Fibroblast of lung (primary cell): ENCODE measurements at regions not wholly inside any gene's neighbourhood (a gene's known extent, or its start where the extent isn't known, plus 50 kb on each side); places are given as distances from the start of the nearest gene placed in this dataset.

Experiments
- DNase-seq, 2 donors: peaks; one replicate each; pipeline versions ENCODE4 v3.0.0 to v3.0.0-alpha.2; 2010; ENCODE audit warnings: low read depth in 2 of 2
- H2AFZ ChIP-seq: 2 replicates; pipeline ENCODE4 v1.5.1; 2012; ENCODE audit warnings: low read length, control low read depth, inconsistent platforms
- H3K27ac ChIP-seq: 2 replicates; pipeline ENCODE4 v1.5.1; 2011; ENCODE audit warnings: low read length, control low read depth; ENCODE audit not compliant: insufficient read depth
- H3K27me3 ChIP-seq: 2 replicates; pipeline ENCODE4 v1.5.1; 2011; ENCODE audit warnings: mild to moderate bottlenecking, low read length; ENCODE audit not compliant: control insufficient read depth, insufficient read depth
- H3K36me3 ChIP-seq: 2 replicates; pipeline ENCODE4 v1.5.1; 2011; ENCODE audit warnings: low read length; ENCODE audit not compliant: control insufficient read depth, insufficient read depth
- H3K4me1 ChIP-seq: 2 replicates; pipeline ENCODE4 v1.5.1; 2011; ENCODE audit warnings: low read length; ENCODE audit not compliant: control insufficient read depth, insufficient read depth; ENCODE audit errors: extremely low read depth
- H3K4me2 ChIP-seq: 2 replicates; pipeline ENCODE4 v1.5.1; 2011; ENCODE audit warnings: low read length, control low read depth; ENCODE audit not compliant: insufficient read depth; ENCODE audit errors: extremely low read depth
- H3K4me3 ChIP-seq, 4 experiments: fragments of 200-600 bp in 1 of 4; sonication (generic) in 1 of 4; replicated peaks in 1 of 4; 2 replicates each; pipeline ENCODE4 v1.5.1; 2011 to 2016; ENCODE audit warnings: low read length in 4 of 4, low read depth in 3 of 4, mild to moderate bottlenecking in 3 of 4, control low read depth in 2 of 4, inconsistent platforms in 1 of 4, mixed read lengths in 1 of 4; ENCODE audit not compliant: insufficient read depth in 1 of 4; ENCODE audit errors: control extremely low read depth in 1 of 4
- H3K79me2 ChIP-seq: 2 replicates; pipeline ENCODE4 v1.5.1; 2012; ENCODE audit warnings: mild to moderate bottlenecking, low read length, inconsistent platforms; ENCODE audit not compliant: control insufficient read depth, insufficient read depth
- H3K9ac ChIP-seq: 2 replicates; pipeline ENCODE4 v1.5.1; 2011; ENCODE audit warnings: mild to moderate bottlenecking, low read length, control low read depth; ENCODE audit not compliant: insufficient read depth
- H3K9me3 ChIP-seq: 2 replicates; pipeline ENCODE4 v1.5.1; 2012; ENCODE audit warnings: low read depth, low read length; ENCODE audit not compliant: control insufficient read depth, insufficient read depth
- H4K20me1 ChIP-seq: 2 replicates; pipeline ENCODE4 v1.5.1; 2011; ENCODE audit warnings: low read length; ENCODE audit not compliant: control insufficient read depth, insufficient read depth; ENCODE audit errors: extremely low read depth
- EZH2 ChIP-seq: IDR thresholded peaks from 2 replicates; pipeline ENCODE4 v1.5.1; 2012; ENCODE audit warnings: low read length, control low read depth, mild to moderate bottlenecking; ENCODE audit errors: missing control alignments
- TF ChIP-seq, protein P1 (sequence below), 2 donors: IDR thresholded peaks in 1 of 2; conservative IDR thresholded peaks in 1 of 2; 1 replicate in 1 of 2; 2 replicates in 1 of 2; pipeline ENCODE4 v1.5.1; 2011 to 2012; ENCODE audit warnings: low read length in 2 of 2, control low read depth in 1 of 2, inconsistent platforms in 1 of 2, low read depth in 1 of 2, mild to moderate bottlenecking in 1 of 2

DNA sequence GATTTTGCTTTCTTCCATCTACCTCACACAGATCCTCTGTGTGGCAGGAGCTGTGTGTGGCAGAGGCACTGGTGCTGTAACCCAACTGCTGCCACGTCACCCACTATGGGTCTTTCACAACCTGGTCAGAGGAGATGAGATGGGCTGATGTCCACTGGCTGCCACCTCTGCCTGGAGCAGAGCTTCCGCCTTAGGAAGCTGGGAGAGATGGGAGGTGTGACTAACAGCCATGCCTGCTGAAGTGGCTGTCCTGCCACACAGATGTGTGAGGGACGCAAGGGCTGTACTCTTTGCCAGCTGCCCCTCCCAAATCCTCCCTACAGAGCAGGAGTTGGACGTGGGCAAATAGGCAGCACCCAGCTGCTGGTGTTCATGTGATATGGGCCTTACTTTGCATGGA is 329.5 kb downstream of the GABRB3 start:
- no peak overlapping the region for H3K4me2 ChIP-seq
- no peaks in the 10 kb centered on the region for H3K36me3 ChIP-seq
- no peak for DNase-seq
- no peak overlapping the region for H2AFZ ChIP-seq
- H3K9ac ChIP-seq = no peak overlapping the region
- no peaks in the 10 kb centered on the region for H3K4me1 ChIP-seq
- no peaks in the 10 kb centered on the region for H3K79me2 ChIP-seq
- no peak overlapping the region for H3K27ac ChIP-seq
- no peaks in the 10 kb centered on the region for H3K27me3 ChIP-seq
- no peaks in the 10 kb centered on the region for H3K9me3 ChIP-seq
- H3K4me3 ChIP-seq = no peak overlapping the region
- no peaks in the 10 kb centered on the region for H4K20me1 ChIP-seq
- TF ChIP-seq, protein P1, sequence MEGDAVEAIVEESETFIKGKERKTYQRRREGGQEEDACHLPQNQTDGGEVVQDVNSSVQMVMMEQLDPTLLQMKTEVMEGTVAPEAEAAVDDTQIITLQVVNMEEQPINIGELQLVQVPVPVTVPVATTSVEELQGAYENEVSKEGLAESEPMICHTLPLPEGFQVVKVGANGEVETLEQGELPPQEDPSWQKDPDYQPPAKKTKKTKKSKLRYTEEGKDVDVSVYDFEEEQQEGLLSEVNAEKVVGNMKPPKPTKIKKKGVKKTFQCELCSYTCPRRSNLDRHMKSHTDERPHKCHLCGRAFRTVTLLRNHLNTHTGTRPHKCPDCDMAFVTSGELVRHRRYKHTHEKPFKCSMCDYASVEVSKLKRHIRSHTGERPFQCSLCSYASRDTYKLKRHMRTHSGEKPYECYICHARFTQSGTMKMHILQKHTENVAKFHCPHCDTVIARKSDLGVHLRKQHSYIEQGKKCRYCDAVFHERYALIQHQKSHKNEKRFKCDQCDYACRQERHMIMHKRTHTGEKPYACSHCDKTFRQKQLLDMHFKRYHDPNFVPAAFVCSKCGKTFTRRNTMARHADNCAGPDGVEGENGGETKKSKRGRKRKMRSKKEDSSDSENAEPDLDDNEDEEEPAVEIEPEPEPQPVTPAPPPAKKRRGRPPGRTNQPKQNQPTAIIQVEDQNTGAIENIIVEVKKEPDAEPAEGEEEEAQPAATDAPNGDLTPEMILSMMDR (conservative IDR thresholded peaks at IDR 0.05 in 1 of 2, IDR thresholded peaks at IDR 0.05 in 1 of 2; ENCODE audit: low read depth in 1 of 2, low read length in 2 of 2) = no peak
- no peak for TF ChIP-seq EZH2

DNA sequence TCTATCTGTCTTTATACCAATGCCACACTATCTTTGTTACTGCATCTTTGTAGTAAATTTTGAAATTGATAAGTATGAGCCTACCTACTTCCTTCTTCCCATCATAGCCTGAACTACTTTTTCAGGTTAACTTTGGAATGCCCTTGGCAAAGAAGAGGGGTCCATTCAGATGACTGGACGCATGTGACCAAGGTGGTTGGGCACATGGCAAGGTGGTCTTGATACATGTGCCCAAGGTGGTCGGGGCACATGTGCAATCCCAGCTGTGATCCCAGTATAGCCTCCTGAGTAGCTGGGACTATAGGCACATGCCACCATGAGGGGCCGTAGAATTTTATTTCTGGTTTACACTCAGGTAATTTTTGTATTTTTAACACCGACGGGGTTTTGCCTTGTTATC is 330.2 kb downstream of the GABRB3 start:
- Histone ChIP-seq H4K20me1 (no peaks in the 10 kb centered on the region), H3K27me3 (no peaks in the 10 kb centered on the region), H3K4me3 (no peak overlapping the region), H3K9ac (no peak overlapping the region), H3K4me1 (no peaks in the 10 kb centered on the region), H3K79me2 (no peaks in the 10 kb centered on the region), H3K36me3 (no peaks in the 10 kb centered on the region), H2AFZ (no peak overlapping the region), H3K27ac (no peak overlapping the region), H3K9me3 (no peaks in the 10 kb centered on the region), H3K4me2 (no peak overlapping the region)
- no peak for TF ChIP-seq EZH2
- TF ChIP-seq, protein P1 (conservative IDR thresholded peaks at IDR 0.05 in 1 of 2, IDR thresholded peaks at IDR 0.05 in 1 of 2; ENCODE audit: low read depth in 1 of 2, low read length in 2 of 2) = no peak
- DNase-seq = no peak

DNA sequence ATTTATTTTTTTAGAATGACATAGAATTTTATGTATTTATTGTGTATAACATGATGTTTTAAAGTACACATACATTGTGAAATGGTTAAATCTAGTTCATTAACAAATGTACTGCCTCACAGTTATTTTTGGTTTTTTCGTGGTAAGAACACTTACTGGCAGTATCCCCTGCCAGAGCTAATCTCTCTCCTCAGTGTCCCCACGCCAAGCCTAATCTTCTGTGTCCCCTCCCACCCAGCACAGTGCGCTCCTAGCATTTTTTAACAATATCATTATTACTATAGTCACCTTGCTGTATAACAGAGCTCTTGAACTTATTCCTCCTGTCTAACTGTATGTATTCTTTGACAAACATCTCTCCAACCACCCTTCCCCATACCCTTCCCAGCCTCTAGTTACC is 333.2 kb downstream of the GABRB3 start:
- H3K4me1 ChIP-seq = no peaks in the 10 kb centered on the region
- H3K79me2 ChIP-seq = no peaks in the 10 kb centered on the region
- H3K27ac ChIP-seq = no peak overlapping the region
- no peak overlapping the region for H2AFZ ChIP-seq
- H3K27me3 ChIP-seq = no peaks in the 10 kb centered on the region
- H3K36me3 ChIP-seq = no peaks in the 10 kb centered on the region
- no peak overlapping the region for H3K4me2 ChIP-seq
- no peaks in the 10 kb centered on the region for H3K9me3 ChIP-seq
- no peaks in the 10 kb centered on the region for H4K20me1 ChIP-seq
- TF ChIP-seq EZH2 = no peak
- TF ChIP-seq, protein P1 (conservative IDR thresholded peaks at IDR 0.05 in 1 of 2, IDR thresholded peaks at IDR 0.05 in 1 of 2; ENCODE audit: low read depth in 1 of 2, low read length in 2 of 2) = no peak
- H3K9ac ChIP-seq = no peak overlapping the region
- DNase-seq = no peak
- H3K4me3 ChIP-seq = no peak overlapping the region
